ENCODE measurements at regions not wholly inside any gene's neighbourhood (a gene's known extent, or its start where the extent isn't known, plus 50 kb on each side); places are given as distances from the start of the nearest gene placed in this dataset.
"Not testable (repeated sequence)": the region's sequence is repeated elsewhere in the genome, so short reads cannot be mapped to it uniquely, and the experiment has no call there.

DNA sequence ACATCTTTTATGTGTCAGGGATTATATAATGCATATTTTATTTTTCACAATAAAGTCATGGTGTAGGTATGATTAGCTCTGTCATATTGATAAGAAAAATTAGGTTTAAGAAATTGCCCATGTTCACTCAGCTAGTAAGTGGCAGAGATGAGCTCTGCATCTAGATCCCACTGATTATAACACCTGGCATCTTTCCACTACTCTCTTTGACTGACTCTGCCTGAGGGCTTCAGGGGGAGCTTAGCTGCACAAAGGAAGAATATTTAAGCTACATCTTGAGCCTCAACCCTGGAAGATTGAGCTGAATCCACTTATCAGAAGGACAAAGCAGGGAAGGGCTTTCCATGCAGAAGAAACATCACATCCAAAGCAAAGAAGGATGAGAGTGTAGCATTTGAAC is 190.4 kb downstream of the MIS18A start:
- DNase-seq: no peak

DNA sequence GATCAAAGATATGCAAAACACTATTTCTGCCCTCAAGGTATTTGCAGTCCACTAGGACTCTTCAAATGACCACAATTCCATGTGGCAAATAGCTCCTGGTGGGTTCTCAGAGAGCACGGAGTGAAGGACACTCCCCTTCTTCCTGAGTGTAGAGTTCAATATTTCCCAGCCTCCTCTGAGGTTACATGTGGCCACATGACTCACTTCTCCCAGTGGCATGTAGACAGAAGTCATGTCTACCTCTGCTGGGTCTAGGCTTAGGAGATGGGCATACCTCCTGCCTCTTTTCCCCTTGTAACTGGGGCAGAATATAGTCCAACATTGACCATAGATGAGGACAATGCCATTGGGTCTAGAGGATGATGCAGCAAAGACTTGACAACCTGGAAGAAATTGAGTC is 191.4 kb downstream of the MIS18A start:
- no peak for DNase-seq

DNA sequence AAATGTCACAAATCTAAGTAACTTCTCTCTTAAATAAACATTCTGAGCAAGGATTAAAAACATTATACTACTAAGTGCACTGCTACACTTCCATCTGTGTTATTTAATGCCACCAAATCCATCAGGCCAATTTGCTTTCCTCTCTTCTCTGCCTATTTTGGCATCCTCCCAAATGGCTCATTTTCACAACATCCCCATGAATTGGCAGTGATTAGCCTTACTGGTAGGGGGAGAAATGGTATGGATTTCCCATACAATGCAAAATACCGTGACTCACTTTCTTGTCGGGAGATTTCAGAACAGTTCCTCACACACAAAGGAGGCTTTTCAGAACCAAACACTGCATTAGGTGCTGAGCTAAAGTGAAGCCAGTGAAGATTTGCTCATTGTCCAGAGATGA is 195.7 kb downstream of the MIS18A start:
- DNase-seq: peak; percentile 59

DNA sequence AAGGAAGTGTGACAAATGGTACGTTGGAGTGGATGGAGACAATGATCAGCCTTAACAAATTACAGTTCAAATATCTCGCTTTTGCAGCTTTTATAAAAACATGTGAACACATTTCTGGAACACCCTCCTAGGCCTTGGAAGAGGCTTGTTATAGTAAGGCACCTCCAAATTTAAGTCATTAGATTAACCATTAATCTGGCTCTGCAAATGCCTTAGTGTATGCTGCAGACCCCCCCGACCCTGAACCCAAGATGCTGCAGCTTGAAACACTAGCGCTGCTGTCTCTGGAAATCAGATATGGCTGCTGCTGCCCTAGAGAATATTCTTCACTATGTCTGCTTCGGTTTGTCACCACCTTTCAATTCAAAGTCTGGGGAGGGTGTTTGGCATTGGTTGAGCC is 196.4 kb downstream of the MIS18A start:
- no peak for DNase-seq

DNA sequence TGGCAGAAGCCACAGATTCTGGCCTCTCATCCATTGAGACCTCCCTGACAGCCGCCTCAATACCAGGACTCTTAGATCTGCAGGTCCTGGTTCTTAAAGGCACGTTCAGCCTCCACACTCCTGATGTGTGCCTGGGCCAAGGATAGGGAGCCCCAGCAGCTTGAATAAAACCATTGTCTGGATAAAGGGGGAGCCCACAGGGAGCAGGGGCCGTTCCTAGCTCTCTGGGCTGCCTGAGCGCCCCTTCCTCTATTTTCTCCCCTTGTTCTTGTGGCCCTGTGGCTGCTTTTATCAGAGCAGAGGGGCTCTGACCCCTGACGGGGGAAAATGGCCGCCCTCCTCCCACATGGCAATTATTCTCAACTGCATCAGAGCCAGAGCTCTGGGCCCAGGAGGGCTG is 200.8 kb downstream of the HUNK start:
- no peak for DNase-seq

DNA sequence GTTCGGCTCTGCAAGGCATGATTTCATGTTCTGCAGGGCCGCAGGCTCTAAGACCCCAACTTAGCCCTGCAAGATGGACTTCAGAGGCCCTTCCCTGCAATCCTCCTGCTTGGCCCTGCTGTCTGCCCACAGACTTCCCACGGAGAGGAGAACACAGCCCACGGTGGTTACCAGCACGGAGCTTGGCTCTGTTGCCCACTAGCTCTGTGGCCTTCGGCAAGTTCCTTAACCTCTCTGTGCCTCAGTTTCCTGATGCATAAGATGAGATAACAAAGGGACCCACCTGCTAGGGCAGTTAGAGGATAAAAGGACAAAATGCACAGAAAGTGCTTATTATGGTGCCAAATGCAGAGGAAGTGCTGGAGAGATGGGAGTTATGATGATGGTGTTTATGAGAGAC is 200.4 kb downstream of the HUNK start:
- DNase-seq: no peak

DNA sequence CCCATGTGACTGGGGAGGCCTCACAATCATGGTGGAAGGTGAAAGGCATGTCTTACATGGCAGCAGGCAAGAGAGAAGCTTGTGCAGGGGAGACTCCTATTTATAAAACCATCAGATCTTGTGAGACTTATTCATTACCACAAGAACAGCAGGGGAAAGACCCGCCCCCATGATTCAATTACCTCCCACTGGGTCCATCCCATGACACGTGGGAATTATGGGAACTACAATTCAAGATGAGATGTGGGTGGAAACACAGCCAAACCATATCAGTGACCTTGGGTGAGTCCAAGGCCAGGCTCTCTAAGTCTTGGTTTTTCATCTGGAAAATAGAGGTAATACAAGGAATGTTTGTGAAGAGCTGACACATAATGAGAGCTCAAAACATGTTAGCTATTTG is 198.8 kb downstream of the HUNK start:
- DNase-seq: not testable (repeated sequence)

DNA sequence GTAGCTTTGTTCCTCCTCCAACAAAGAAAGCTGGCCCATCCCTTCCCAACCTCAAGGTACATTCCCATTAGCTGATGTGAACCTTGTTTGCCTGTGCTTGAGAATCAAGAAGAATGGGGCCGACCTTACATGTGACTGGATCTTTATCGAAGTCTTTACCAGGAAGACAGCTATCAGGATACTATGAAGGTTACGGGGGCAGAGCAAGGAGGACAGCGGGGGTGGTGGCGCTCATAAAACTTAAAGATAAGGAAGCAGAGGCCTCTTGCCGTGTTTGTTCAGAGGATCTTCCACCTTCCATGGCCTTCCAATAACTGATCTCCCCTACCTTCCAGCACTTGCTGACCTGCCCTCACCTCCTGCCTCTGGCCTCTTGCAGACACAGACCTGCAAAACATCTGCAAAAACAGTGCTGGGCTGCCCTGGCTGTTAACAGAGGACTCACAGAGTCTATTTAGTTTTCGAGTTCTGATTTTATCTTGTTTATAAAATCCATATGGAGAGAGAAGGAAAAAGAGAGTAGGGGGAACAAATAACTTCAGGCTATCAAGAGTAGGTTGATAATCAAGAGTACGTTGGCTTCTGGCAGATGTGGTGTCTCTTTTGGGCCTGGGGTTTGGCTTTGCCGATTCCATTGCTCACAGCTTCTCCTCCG is 198.0 kb downstream of the HUNK start:
- no peak for DNase-seq

DNA sequence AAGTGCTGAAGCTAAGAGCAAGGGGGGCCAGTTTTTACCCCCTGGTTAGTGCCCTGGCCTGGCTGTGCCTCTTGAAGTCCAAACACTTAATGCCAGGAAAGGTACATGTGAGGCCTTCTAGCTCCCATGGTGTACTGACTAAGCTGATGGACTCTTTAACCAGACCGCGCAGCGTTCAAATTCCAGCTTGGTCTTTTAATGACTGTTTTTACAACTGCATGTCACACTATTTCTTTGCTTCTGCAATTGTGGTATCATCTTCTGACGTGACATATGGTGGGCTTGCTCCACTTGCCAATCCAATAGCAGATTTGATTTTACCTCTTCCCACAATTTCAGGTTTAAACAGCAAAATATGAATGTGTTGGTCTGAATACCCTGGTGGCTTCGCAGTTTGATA is 197.3 kb downstream of the HUNK start:
- DNase-seq: no peak

DNA sequence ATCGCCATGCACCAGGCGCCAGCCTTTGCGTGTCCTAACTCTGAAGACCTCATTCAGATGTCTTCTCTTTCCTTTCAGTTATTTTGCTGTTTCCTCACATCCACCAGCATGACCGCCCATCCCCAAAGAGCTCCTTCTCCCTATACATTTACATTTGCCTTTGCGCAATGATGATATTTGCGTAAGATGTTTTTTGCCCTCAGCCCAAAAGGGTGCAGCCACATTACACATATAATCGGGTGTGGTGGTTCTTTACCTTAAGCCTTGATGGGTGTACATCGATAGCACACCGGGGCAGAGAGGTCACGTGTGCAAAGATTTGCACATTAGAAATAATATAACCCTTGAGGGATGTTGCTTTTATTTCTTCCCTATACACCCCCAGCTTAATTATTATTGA is 192.8 kb downstream of the HUNK start:
- no peak for DNase-seq

DNA sequence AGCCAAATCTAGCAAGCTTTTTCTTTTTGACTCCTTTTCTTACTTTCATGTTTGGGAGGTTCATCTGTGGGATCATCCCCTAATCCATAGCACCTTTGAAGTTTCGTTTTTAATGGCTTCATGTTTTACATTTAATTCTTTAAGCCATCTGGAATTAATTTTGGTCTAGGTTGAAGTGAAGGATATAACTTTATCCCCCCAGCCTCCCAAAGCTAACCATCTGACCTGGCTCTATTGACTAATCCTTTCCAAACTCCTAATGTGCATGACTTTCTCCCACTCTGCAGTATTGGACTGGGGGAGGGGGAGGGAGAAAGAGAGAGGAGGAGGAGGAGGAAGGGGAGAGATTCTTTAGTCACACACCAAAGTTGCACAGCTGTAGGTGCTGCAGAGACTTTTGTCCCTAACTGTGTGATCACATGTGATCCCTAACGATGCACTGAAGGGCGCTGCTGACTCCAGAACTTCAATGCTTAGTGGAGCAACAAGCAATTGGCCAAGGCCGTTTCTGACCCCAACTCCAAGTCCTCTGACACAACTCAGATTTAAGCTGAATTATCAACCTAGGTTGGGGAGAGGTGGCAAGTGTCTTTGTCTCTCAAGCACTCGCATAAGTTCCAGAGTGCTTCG is 191.6 kb downstream of the HUNK start:
- no peak for DNase-seq

DNA sequence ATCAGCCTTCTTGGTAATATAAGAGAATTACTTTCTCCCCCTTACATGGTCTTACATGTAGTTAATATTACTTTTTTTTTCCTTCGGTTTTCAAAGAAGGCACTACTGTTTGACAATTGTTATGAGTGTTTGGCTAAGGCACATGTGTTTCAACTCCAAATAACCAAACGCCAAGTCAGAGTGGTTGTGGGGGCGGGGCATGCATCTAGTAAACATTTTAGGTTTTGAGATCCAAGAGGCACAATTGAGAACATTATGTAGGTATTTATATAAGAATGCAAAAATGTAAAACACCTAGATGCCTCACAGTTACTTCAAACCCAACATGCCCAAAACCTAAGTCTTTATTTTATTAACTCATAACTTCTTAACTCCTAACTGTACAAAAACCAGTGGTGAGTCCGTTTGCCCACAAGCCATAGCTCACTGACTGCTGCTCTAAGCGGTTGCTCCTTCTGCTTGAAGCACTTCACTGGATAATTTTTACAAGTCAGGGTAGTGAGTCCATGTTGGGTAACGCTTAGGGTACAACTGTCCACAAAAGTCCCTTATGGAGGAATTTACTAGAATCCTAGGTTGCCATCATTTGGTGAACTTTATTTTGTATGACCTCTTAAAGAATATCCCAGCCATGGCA is 189.9 kb downstream of the HUNK start:
- no peak for DNase-seq

DNA sequence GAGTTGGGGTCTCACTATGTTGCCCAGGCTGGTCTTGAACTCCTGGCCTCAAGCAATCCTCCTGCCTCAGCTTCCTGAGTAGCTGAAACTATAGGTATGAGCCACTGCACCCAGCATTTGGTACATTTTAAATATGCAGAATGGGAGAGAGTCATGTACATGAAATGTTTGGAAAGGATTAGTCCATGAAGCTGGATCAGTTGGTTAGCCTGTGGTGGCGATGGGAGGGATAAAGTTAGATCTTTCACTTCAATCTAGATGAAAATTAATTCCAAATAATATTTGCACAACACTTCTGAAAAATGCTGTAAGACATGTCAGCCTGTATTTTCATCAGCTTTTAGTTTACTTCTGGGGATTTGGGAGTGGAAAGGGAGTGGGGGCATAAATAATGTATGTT is 188.9 kb downstream of the HUNK start:
- no peak for DNase-seq

DNA sequence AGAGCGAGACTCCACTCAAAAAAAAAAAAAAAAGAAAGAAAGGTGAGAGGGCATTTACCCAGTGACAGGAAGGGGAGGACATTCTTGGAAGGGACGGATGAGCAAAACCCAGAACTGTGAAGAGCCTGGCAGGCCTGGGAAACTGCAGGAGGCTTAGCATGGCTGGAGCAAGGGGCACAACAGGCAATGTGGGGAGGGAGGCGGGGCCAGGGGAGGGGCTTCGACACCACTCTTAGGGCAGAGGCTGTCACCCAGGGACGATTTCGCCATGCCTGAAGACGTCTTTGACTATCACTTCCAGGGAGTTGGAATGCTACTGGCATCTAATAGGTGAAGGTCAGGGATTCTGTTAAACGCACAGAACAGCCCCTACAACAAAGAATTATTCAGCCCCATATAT is 184.0 kb downstream of the HUNK start:
- no peak for DNase-seq

DNA sequence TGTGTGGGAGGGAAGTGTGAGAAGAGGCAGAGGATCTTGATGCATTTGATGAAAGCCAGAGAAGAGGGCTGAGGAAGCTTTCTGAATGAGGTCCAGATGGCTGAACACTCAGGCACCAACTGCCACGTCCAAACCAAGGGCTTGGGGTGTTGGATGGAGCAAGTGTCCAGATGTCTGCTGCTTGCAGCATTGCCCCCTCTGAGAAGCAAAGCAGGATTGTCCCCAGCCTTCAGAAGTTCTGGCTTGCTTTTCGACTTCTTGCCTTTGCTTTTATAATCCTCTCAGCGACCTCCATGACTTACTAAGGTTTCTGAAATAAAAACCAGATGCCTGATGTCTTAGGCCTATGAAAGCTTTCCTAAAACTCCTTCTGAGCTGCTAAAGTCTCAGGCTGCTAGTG is 182.5 kb downstream of the HUNK start:
- DNase-seq: no peak
